KBM-7 (cell line): ENCODE measurements at regions not wholly inside any gene's neighbourhood (a gene's known extent, or its start where the extent isn't known, plus 50 kb on each side); places are given as distances from the start of the nearest gene placed in this dataset.
"Not testable (repeated sequence)": the region's sequence is repeated elsewhere in the genome, so short reads cannot be mapped to it uniquely, and the experiment has no call there.

Experiments
- DNase-seq: peaks from one replicate; pipeline ENCODE4 v3.0.0-alpha.2; 2015
- in situ Hi-C: fragments of 300-500 bp; cut with MboI; formaldehyde crosslinking; loops from 2 replicates; pipeline ENCODE4 v1.14.3; 2020; ENCODE audit warnings: low sequenced_read_pairs, low pct_unique_long_range_greater_than_20kb, mixed read lengths

DNA sequence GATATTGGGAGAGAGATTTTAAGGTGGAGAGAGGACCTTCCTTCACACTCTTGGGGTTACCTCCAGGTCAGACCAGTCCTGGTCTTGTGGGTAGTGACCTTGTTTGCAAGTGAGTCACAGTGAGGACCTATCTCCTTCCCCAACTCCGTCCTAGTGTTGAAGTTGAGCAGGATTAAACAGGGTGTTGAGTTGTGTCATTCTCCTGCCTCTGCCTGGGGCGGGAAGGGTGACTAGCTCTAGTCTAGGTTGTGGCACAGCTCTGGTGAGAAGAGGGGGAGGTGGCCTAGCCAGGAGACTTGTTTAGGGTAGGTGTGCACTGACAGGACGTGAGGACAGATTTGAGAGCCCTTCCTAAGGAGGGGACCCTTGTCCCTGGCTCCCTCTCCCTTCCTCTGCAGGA is 119.6 kb upstream of the PITX1 start:
- in situ Hi-C loops = no loop called here
- no peak for DNase-seq

GRCh38 chr5:135153259-135153658 is 119.2 kb upstream of the PITX1 start:
- in situ Hi-C loops = no loop called here
- DNase-seq = no peak

- DNase-seq, in situ Hi-C loops: not testable (repeated sequence)
These were observed 117.6 kb upstream of the PITX1 start for GRCh38 chr5:135151660-135152059.

DNA sequence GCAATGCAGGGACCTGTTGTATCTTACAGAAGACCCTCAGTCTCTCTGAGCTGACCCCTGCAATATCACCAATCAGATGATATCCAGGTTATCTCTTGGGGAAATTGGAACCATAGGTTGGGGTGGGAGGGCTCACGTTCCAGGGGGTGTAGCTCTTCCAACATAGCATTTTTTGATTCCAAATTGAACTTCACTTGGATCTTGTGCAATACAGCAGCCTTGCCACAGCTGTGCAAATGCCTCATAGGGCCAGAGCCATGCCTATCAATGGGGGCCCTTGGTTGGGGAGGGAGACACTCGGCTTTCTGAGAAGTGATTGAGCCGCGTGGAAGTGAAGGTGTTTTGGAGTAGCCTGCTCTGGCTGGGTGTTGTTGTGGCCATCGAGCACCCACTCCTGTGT is 117.2 kb upstream of the PITX1 start:
- in situ Hi-C loops = no loop called here
- no peak for DNase-seq

DNA sequence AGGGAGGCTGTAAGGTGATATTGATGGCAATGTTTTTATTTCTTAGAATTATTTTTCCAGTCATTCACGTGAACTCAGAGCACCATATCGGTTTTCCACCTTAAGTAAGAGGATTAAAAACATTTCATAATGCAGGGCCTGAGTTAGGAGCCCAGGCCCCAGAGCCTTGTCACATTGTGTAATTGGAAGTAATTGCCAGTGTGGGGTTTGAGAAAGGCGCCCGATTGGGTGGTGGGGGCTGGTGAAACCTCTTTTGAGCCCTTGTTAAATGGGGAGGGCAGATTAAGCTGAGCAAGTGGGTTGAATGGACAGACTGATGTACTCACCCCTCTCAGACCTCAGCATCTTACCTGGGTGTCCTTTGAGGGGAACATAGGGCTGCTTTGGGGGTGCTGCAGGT is 116.7 kb upstream of the PITX1 start:
- no peak for DNase-seq
- in situ Hi-C loops = no loop called here

- no peak for DNase-seq
- in situ Hi-C loops = no loop called here
These were observed 116.1 kb upstream of the PITX1 start for GRCh38 chr5:135149956-135150723.

DNA sequence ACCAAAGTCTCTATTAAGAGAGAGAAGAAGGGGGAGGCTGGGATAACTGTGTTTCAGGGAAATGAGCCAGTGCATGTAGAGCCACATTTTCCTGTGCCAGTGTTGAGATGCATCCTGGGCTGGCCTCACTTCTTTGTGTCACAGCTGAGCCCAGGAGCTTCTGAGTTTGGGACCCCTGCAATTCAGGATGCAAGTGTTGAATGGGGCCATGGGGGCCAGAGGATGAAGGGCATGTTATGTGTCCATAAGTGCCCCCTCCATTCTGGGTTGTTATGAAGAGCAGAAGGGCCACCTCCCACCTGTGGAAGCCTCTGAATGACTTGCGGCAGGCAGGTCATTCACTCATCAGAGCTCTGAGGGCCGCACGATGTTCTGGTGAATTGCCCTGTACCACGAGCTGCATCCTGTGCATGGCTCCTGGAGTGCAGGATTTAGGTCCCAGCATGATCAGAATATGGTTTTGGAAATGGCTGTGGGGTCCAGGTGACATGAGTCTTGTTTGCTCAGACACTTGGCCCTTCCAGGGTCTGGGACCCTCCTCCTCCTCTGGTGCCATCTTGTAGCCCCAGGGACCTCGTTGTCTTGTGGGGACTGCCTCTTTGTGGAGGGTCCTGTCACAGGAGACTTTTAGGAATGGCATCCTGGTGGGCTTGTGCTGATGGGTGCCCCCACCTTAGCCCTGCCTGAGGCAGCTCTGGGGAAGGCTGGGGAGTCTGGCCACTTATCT is 115.4 kb upstream of the PITX1 start:
- no peak for DNase-seq
- in situ Hi-C loops = no loop called here

DNA sequence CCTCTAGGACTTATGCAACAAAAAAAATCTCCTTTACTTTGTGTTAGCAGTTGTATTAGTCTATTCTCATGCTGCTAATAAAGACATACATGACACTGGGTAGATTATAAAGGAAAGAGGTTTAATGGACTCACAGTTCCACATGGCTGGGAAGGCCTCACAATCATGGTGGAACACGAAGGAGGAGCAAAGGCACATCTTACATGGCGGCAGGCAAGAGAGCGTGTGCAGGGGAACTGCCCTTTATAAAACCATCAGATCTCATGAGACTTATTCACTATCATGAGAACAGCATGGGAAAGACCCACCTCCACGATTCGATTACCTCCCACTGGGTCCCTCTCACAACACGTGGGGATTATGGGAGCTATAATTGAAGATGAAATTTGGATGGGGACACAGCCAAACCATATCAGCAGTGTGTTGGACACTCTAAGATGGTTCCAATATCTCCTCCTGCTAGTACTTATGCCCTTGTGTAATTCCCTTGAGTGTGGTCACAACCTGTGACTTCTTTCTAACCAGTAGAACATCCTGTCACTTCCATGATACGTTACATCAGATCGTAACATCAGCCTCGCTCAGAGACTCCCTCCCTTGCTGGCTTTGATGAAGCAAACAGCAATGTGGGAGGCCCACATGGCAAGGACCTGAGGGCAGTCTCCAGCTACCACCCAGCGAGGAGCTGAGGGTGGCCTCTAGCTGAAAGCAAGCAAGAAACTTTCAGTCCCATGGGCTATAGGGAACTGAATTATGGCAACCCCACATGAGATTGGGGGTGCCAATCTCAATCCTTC is 113.5 kb upstream of the PITX1 start:
- in situ Hi-C loops = no loop called here
- DNase-seq = no peak

- DNase-seq = no peak
- in situ Hi-C loops = no loop called here
These were observed 112.0 kb upstream of the PITX1 start for GRCh38 chr5:135145985-135146384.

GRCh38 chr5:135143682-135144081 is 109.7 kb upstream of the PITX1 start:
- in situ Hi-C loops, DNase-seq: not testable (repeated sequence)

DNA sequence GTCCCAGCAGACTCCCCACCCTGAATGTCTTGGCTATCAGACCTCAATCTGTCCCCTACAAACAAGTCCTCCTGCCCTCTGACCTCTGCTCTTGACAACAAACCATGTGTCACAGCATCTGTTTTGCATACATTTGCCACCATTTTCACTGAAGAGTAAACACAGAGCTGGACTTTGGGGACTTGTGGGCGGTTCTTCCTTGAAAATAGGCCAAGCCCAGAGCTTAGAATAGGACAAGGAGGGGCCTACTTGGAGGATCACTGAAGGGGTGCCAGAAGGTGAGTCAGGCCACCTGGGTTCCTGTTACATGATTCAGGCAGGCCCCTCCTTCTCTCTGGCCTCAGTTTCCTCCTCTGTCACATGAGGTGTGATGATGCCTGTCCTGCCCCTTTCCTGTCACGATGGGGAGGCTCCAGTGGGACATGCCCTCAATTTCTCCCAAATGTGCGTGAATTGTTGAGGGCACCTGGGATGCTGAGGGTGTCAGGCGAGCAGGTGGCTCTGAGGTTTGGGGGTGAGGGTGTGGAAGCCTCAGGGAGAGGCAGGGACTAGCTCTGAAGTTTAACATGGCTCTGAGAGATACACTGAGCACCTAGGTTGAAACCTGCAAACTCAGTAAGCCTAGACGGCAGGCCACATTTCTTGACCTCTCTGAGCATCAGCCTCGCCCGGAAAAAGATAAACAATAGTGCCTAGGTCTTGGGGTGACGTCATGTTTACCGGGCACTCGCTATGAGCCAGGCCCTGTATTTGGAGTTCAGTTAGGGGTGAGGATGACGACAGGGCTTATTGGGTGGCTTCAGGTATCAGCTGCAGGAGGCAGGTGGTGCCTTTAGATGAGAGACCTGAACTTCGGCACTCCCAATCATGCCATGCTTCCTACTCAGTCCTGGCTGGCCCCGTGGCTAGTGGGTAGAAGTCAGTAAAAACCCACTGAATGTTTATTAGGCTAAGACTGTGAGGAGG is 107.6 kb upstream of the PITX1 start:
- in situ Hi-C loops = no loop called here
- no peak for DNase-seq

- in situ Hi-C loops = no loop called here
- peak; percentile 38 for DNase-seq
These were observed 106.6 kb upstream of the PITX1 start for GRCh38 chr5:135140446-135141204.

DNA sequence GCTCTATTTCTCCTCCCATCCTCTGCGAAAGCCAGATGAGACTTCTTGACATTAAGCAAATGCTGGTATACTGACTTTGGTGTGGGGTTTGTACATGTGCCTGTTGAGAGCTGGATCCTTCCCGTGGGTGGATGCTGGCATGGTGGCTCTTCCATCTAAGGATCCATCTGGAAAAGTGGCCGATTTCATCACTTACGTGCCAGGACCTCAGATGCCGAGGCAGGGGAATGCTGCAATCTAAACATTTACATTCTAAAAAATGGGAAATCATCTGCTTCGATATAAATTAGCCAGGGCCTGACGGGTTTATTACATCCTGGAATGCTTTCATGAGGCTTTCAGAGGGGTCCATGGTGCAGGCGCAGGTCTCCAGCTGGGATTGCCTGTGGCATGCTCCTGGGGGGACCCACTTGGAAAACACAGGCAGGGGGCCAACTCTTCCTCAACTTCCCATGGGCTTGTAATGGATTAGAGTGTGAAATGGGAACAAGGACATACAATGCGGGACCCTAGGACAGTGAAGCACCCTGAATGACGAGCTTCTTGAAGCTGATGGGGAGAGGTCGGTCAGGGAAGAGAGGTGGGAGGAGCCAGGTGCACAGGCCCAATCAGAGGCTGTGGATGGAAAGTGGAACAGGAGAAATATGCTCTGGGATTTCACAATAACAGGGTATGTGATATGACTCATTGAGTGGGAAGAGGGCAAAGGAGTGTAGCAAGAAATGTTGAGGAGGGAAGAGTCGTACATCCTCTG is 105.5 kb upstream of the PITX1 start:
- in situ Hi-C loops = no loop called here
- peak; percentile 25 for DNase-seq

DNA sequence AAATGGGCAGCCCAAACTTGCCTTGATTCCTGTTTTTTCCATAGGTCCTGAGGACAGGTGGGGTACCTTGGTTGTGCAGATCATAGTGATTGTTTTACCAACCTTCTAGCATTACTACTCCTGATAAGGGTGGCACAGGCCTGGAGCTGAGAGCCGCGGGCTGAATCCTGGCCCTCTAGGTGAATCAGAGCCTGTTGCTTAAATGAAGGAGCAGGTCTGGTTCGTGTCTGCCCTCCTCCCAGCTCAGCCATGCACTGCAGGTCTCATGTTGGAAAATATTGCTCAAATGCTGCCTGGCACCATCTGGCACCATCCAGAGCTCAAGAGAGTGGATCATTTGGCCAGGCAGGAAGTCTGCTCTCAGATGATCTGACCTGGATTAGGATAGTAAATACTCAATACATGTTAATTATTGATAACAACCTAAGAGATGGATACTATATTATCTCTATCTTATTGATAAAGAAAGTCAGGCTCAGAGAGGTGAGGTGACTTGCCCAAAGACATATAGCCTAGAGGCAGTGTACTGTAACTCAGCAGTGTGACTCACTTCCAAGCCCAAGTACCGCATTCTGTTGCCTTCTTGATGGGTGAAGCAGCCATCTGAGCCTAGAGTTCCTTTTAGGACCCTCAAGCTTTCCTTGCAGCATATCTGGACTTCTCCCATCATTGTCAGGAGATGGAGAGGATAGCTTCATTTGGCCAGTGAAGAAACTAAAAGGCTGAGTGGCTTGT is 104.3 kb upstream of the PITX1 start:
- DNase-seq = no peak
- in situ Hi-C loops = no loop called here

- no peak for DNase-seq
- in situ Hi-C loops = no loop called here
These were observed 103.3 kb upstream of the PITX1 start for GRCh38 chr5:135137146-135137915.

DNA sequence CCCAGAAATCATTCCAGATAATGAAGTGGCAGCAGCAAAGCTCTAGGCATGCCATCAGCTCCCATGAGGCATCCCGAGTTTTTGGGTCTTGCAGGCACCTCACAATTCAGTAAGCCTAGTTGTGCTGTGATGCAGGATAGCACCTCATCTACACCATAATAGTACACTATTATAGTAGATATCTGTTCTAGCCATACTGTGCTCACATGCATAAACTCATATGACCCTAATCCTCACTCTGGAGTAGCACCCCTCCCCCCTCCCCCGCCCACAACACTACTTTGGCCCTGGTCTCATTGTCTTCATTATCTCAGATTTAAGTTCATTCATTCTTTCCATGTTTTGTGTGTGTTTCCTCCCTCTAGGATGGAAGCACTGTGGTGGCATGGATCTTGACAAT is 102.5 kb upstream of the PITX1 start:
- in situ Hi-C loops = no loop called here

More for the DNA sequence above, 102.5 kb upstream of the PITX1 start:
- DNase-seq = no peak
